ENCODE measurements at regions not wholly inside any gene's neighbourhood (a gene's known extent, or its start where the extent isn't known, plus 50 kb on each side); places are given as distances from the start of the nearest gene placed in this dataset.

DNA sequence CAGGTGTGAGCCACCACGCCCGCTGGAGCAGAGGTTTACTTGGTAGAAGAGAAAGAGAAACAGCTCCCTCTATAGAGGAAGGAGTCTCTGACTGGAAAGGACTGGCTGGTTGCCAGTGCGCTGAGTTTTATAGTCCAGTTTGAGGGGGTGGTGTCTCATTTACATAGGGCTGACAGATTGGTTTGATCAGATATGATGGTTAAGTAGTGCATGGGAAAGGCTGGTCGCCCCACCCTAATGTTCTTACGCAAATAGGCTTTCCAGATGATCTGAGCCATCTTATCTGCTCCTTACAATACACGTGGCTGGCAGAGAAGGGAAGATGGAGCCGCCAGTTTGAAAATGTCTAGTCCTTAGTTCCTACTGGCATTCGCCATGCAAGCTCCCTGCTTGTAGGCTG is 439.5 kb downstream of the NAF1 start:
- TF ChIP-seq EZH2 (IDR thresholded peaks at IDR 0.05) (no peak), POLR2AphosphoS5 (IDR thresholded peaks at IDR 0.05; ENCODE audit: borderline replicate concordance, low read depth, low read length) (no peak)

Measured in SK-N-MC (cell line).